ENCODE measurements at regions not wholly inside any gene's neighbourhood (a gene's known extent, or its start where the extent isn't known, plus 50 kb on each side); places are given as distances from the start of the nearest gene placed in this dataset.

GRCh38 chr16:73337373-73338296 lies 289.7 kb upstream of the ZFHX3 start:
- TF ChIP-seq POLR2AphosphoS5 (IDR thresholded peaks at IDR 0.05): no peak
- TF ChIP-seq POLR2A (IDR thresholded peaks at IDR 0.05): no peak
- TF ChIP-seq EP300 (IDR thresholded peaks at IDR 0.05): no peak
- no peak for TF ChIP-seq CTCF (IDR thresholded peaks at IDR 0.05)
- H3K4me1 ChIP-seq: no peaks in the 10 kb centered on the region
- no peaks in the 10 kb centered on the region for H3K36me3 ChIP-seq
- no peaks in the 10 kb centered on the region for H3K27me3 ChIP-seq
- no peak overlapping the region for H3K4me3 ChIP-seq
- H3K9me3 ChIP-seq: no peaks in the 10 kb centered on the region
- WGBS: 84% methylated on average over 11 of the region's 11 CpGs
- no peak for DNase-seq (ENCODE audit: low spot score in 2 of 2)
- H3K27ac ChIP-seq: no peak overlapping the region

GRCh38 chr16:73329358-73330286 lies 281.7 kb upstream of the ZFHX3 start:
- Histone ChIP-seq H3K9me3 (no peaks in the 10 kb centered on the region), H3K4me1 (no peaks in the 10 kb centered on the region), H3K27me3 (peaks cover 2% of the 10 kb centered on the region), H3K36me3 (no peaks in the 10 kb centered on the region), H3K27ac (no peak overlapping the region), H3K4me3 (no peak overlapping the region)
- 71% methylated on average over 16 of the region's 16 CpGs for WGBS
- no peak for TF ChIP-seq EP300 (IDR thresholded peaks at IDR 0.05)
- TF ChIP-seq CTCF (IDR thresholded peaks at IDR 0.05): no peak
- TF ChIP-seq POLR2A (IDR thresholded peaks at IDR 0.05): no peak
- TF ChIP-seq POLR2AphosphoS5 (IDR thresholded peaks at IDR 0.05): no peak
- no peak for DNase-seq (ENCODE audit: low spot score in 2 of 2)

GRCh38 chr16:73326770-73327470 lies 279.0 kb upstream of the ZFHX3 start:
- TF ChIP-seq CTCF (IDR thresholded peaks at IDR 0.05) (no peak), POLR2A (IDR thresholded peaks at IDR 0.05) (no peak), EP300 (IDR thresholded peaks at IDR 0.05) (no peak), POLR2AphosphoS5 (IDR thresholded peaks at IDR 0.05) (no peak)
- no peak for DNase-seq (ENCODE audit: low spot score in 2 of 2)

GRCh38 chr16:73326221-73326620 lies 278.3 kb upstream of the ZFHX3 start:
- no peak overlapping the region for H3K27ac ChIP-seq

More at GRCh38 chr16:73326770-73327470, 279.0 kb upstream of the ZFHX3 start:
- no peaks in the 10 kb centered on the region for H3K9me3 ChIP-seq
- 76% methylated on average over 5 of the region's 5 CpGs for WGBS
- no peaks in the 10 kb centered on the region for H3K27me3 ChIP-seq
- no peak overlapping the region for H3K4me3 ChIP-seq
- H3K36me3 ChIP-seq: no peaks in the 10 kb centered on the region
- no peaks in the 10 kb centered on the region for H3K4me1 ChIP-seq
- H3K27ac ChIP-seq: no peak overlapping the region

More at GRCh38 chr16:73326221-73326620, 278.3 kb upstream of the ZFHX3 start:
- no peaks in the 10 kb centered on the region for H3K36me3 ChIP-seq
- H3K4me1 ChIP-seq: no peaks in the 10 kb centered on the region
- no peak for TF ChIP-seq CTCF (IDR thresholded peaks at IDR 0.05)
- H3K27me3 ChIP-seq: no peaks in the 10 kb centered on the region
- 82% methylated on average over 7 of the region's 7 CpGs for WGBS
- no peak for DNase-seq (ENCODE audit: low spot score in 2 of 2)
- no peaks in the 10 kb centered on the region for H3K9me3 ChIP-seq
- H3K4me3 ChIP-seq: no peak overlapping the region

All from suprapubic skin (tissue), 4 donors.